ENCODE measurements at regions not wholly inside any gene's neighbourhood (a gene's known extent, or its start where the extent isn't known, plus 50 kb on each side); places are given as distances from the start of the nearest gene placed in this dataset.

- Histone ChIP-seq H3K4me2 (replicated peaks; ENCODE audit: extremely low read depth, low read length, poor library complexity, severe bottlenecking) (no peak overlapping the region), H3K27me3 (ENCODE audit: control insufficient read depth in 2 of 2, insufficient read depth in 2 of 2, low read length in 2 of 2) (no peaks in the 10 kb centered on the region), H3K4me3 (replicated peaks in 1 of 3; ENCODE audit: low read depth in 2 of 3, low read length in 3 of 3) (no peak overlapping the region), H3K36me3 (replicated peaks in 1 of 2; ENCODE audit: control insufficient read depth in 1 of 2, insufficient read depth in 2 of 2, low read length in 2 of 2) (no peaks in the 10 kb centered on the region), H2AFZ (ENCODE audit: insufficient read depth, low read depth, low read length, poor library complexity, severe bottlenecking) (no peak overlapping the region), H3K9ac (ENCODE audit: insufficient read depth, low read length, poor library complexity, severe bottlenecking) (no peak overlapping the region), H3K9me3 (replicated peaks in 1 of 2; ENCODE audit: control insufficient read depth in 1 of 2, insufficient read depth in 1 of 2, low read length in 2 of 2) (no peaks in the 10 kb centered on the region), H3K79me2 (ENCODE audit: insufficient read depth, low read length) (no peaks in the 10 kb centered on the region), H4K20me1 (ENCODE audit: insufficient read depth, low read length) (no peaks in the 10 kb centered on the region), H3K4me1 (ENCODE audit: control insufficient read depth in 1 of 2, insufficient read depth in 2 of 2, low read length in 2 of 2) (no peaks in the 10 kb centered on the region), H3K27ac (ENCODE audit: low read depth in 1 of 2, low read length in 2 of 2) (no peak overlapping the region)
- Mint-ChIP-seq H3K27ac (no peak overlapping the region), H3K9me3 (peaks cover 0 to 1% (median 0%) of the 10 kb centered on the region in 7 donors), H3K27me3 (ENCODE audit: low read depth in 3 of 3) (no peaks in the 10 kb centered on the region), H3K36me3 (no peaks in the 10 kb centered on the region), H3K4me1 (no peaks in the 10 kb centered on the region), H3K4me3 (no peak overlapping the region)
- intact Hi-C loops (cut with micrococcal nuclease): no loop called here
- no CpG with 5 or more reads among the region's 3 CpGs for WGBS (ENCODE audit: insufficient coverage)
- no peak for DNase-seq
- no peak for TF ChIP-seq CTCF (IDR thresholded peaks at IDR 0.05)
These were observed 56.7 kb upstream of the TSC22D2 start for GRCh38 chr3:150351398-150351797.

GRCh38 chr3:150349314-150350097 lies 58.6 kb upstream of the TSC22D2 start:
- Histone ChIP-seq H3K27me3 (ENCODE audit: control insufficient read depth in 2 of 2, insufficient read depth in 2 of 2, low read length in 2 of 2) (no peaks in the 10 kb centered on the region), H3K4me2 (replicated peaks; ENCODE audit: extremely low read depth, low read length, poor library complexity, severe bottlenecking) (no peak overlapping the region), H3K4me3 (replicated peaks in 1 of 3; ENCODE audit: low read depth in 2 of 3, low read length in 3 of 3) (no peak overlapping the region), H2AFZ (ENCODE audit: insufficient read depth, low read depth, low read length, poor library complexity, severe bottlenecking) (no peak overlapping the region), H4K20me1 (ENCODE audit: insufficient read depth, low read length) (no peaks in the 10 kb centered on the region), H3K36me3 (replicated peaks in 1 of 2; ENCODE audit: control insufficient read depth in 1 of 2, insufficient read depth in 2 of 2, low read length in 2 of 2) (no peaks in the 10 kb centered on the region), H3K4me1 (ENCODE audit: control insufficient read depth in 1 of 2, insufficient read depth in 2 of 2, low read length in 2 of 2) (no peaks in the 10 kb centered on the region), H3K79me2 (ENCODE audit: insufficient read depth, low read length) (no peaks in the 10 kb centered on the region), H3K27ac (ENCODE audit: low read depth in 1 of 2, low read length in 2 of 2) (no peak overlapping the region), H3K9ac (ENCODE audit: insufficient read depth, low read length, poor library complexity, severe bottlenecking) (no peak overlapping the region), H3K9me3 (replicated peaks in 1 of 2; ENCODE audit: control insufficient read depth in 1 of 2, insufficient read depth in 1 of 2, low read length in 2 of 2) (no peaks in the 10 kb centered on the region)
- Mint-ChIP-seq H3K27me3 (ENCODE audit: low read depth in 3 of 3) (no peaks in the 10 kb centered on the region), H3K4me3 (no peak overlapping the region), H3K9me3 (no peaks in the 10 kb centered on the region), H3K4me1 (no peaks in the 10 kb centered on the region), H3K36me3 (no peaks in the 10 kb centered on the region), H3K27ac (peak overlapping the region in 2 of 7 donors; percentile 3 to 22)
- WGBS (ENCODE audit: insufficient coverage): 78% methylated on average over 5 of the region's 7 CpGs
- DNase-seq: no peak
- intact Hi-C loops (cut with micrococcal nuclease): no loop called here
- TF ChIP-seq CTCF (IDR thresholded peaks at IDR 0.05): no peak

Data from CD14-positive monocyte (primary cell).